ENCODE measurements at regions not wholly inside any gene's neighbourhood (a gene's known extent, or its start where the extent isn't known, plus 50 kb on each side); places are given as distances from the start of the nearest gene placed in this dataset.

GRCh38 chr4:28360681-28361080 is 1500.0 kb downstream of the STIM2 start (continued):
- TF ChIP-seq ZNF462 (CRISPR knock-in tag; IDR thresholded peaks at IDR 0.05): no peak
- no peak for TF ChIP-seq EZH2phosphoT487 (IDR thresholded peaks at IDR 0.05; ENCODE audit: unreplicated experiment)
- no peak for TF ChIP-seq STAT1 (IDR thresholded peaks at IDR 0.05; ENCODE audit: unreplicated experiment)
- TF ChIP-seq, protein P1, sequence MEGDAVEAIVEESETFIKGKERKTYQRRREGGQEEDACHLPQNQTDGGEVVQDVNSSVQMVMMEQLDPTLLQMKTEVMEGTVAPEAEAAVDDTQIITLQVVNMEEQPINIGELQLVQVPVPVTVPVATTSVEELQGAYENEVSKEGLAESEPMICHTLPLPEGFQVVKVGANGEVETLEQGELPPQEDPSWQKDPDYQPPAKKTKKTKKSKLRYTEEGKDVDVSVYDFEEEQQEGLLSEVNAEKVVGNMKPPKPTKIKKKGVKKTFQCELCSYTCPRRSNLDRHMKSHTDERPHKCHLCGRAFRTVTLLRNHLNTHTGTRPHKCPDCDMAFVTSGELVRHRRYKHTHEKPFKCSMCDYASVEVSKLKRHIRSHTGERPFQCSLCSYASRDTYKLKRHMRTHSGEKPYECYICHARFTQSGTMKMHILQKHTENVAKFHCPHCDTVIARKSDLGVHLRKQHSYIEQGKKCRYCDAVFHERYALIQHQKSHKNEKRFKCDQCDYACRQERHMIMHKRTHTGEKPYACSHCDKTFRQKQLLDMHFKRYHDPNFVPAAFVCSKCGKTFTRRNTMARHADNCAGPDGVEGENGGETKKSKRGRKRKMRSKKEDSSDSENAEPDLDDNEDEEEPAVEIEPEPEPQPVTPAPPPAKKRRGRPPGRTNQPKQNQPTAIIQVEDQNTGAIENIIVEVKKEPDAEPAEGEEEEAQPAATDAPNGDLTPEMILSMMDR (conservative IDR thresholded peaks at IDR 0.05; ENCODE audit: low read depth in 2 of 2): no peak
- no peak for TF ChIP-seq JUNB (IDR thresholded peaks at IDR 0.05; ENCODE audit: unreplicated experiment)
- no peak for TF ChIP-seq CREB1 (CRISPR knock-in tag; IDR thresholded peaks at IDR 0.05; ENCODE audit: low read depth)
- TF ChIP-seq POLR2AphosphoS5 (IDR thresholded peaks at IDR 0.05; ENCODE audit: low read depth): no peak
- TF ChIP-seq REST (IDR thresholded peaks at IDR 0.05; ENCODE audit: unreplicated experiment): no peak
